GM21528 (cell line): ENCODE measurements at regions not wholly inside any gene's neighbourhood (a gene's known extent, or its start where the extent isn't known, plus 50 kb on each side); places are given as distances from the start of the nearest gene placed in this dataset.
A peak's percentile ranks its signal among the peaks of the same experiment; 100 is the strongest.

Experiments
- ATAC-seq: cut with Tn5 transposase; IDR thresholded peaks from one replicate; pipeline ENCODE4 v1.9.1; 2021; ENCODE audit warnings: mild to moderate bottlenecking, moderate library complexity; ENCODE audit not compliant: unreplicated experiment, low FRiP score

DNA sequence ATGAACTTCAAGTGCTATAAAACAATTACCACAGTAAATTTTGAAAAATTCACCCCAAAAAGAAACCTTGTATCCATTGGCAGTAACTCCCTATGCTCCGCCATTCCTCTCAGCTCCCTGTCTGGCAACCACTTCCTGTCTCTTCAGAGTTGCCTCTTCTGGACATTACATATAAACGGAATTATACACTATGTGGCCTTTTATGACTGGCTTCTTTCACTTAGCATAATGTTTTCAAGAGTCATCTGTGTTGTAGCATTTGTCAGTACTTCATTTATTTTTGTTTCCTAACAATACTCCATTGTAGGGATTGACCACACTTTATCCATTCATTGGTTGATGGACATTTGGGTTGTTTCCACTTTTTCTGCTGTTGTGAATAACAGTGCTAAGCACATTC is 50.1 kb downstream of the CEP43 start:
- ATAC-seq: no peak

DNA sequence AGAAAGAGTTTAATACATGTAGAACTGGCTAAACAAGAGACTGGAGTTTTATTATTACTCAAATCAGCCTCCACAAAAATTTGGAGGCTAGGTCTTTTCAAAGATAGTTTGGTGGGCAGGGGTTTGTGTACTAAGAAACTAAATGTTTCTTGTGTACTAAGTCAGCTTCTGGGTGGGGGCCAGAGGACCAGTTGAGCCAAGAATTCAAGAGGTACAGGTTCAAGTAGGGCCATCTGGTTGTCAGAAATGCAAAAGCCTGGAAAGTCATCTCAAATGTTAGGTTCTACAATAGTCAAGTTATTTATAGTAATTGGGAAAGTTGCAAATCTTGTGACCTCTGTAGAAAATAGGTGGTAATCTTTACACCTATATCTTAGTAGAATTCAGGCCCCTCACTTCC is 51.7 kb downstream of the CEP43 start:
- ATAC-seq: no peak

DNA sequence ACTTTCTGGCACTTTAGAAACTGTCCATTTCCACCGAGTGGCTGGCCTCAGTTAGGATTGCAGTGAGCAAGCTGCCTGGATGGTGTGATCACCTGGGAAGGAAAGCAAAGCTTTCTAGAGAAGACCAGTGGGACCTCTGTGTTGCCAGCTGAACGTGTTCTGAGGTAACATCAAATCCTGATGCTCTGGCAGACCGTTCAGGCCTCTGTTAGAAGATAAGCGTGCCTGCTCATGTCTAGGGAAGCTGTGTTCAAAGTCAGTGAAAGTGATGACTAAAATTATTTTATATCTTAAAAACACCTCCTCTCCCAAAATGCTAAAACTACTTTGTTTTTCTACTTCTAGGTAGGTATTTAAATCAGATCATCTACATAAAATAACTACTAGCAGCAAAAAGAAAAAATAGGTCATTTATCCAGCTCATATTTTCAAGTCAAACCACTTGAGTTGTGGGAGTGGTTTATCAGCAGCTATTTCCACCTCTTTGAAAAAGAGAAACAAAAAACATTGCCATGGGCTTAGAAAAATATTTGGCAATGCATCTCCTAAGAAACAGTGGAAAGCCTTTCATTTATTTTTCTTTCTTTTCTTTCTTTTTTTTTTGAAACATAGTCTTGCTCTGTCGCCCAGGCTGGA is 54.8 kb downstream of the CEP43 start:
- no peak for ATAC-seq

DNA sequence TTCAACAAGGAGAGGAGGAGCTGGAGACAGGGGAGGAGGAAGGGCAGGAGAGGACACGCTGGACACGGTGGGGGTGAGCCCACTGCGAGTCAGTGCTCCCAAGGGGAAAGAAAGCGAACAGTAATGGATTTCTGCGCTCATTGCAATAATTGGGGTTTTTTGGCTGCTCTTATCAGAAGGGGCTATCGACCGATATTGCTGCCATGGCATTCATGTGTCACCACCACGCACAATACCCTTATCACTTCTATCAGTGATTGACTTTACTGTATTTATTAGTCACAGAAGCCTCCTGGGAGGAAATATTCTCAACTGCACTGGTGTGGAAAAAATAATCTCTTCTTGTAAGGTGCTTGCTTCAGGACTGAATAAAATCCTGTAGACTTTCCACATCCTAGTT is 55.8 kb downstream of the CEP43 start:
- no peak for ATAC-seq

DNA sequence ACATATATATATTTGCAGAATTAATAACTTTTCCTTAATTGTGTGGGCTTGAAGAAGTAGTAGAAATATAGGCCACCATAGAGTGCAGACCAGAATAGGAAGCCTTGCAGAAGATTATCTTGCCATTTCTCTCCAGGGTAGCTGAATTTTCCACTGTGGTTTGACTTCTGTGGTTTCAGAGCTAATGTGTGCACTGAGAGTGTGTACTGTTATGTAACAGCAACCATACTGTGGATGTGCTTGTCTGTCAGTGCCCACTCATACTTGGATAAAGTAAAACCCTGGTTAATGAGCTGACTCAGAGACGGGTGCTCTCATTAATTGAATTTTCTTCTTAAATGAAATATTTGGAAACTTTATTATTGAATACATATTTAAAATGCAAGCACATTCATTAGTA is 57.2 kb downstream of the CEP43 start:
- peak; percentile 94 for ATAC-seq

GRCh38 chr6:167058261-167058660 is 59.1 kb downstream of the CEP43 start:
- no peak for ATAC-seq
